A549 (cell line): ENCODE measurements at regions not wholly inside any gene's neighbourhood (a gene's known extent, or its start where the extent isn't known, plus 50 kb on each side); places are given as distances from the start of the nearest gene placed in this dataset.

Experiments used
- CHD4 ChIP-seq: fragments of 200-600 bp; sonication (generic); IDR thresholded peaks from 2 replicates; pipeline ENCODE4 v1.6.1; 2016; ENCODE audit warnings: antibody characterized with exemption, mild to moderate bottlenecking, borderline replicate concordance
- HDAC2 ChIP-seq: fragments of 200-600 bp; sonication (generic); IDR thresholded peaks from 2 replicates; pipeline ENCODE4 v1.6.1; 2016
- SMC3 ChIP-seq: fragments of >200 bp; sonication (Bioruptor Twin); formaldehyde crosslinking; IDR thresholded peaks from 3 replicates; pipeline ENCODE4 v1.6.1; 2018; ENCODE audit warnings: inconsistent platforms
- TF ChIP-seq, protein P1 (sequence below): fragments of >200 bp; sonication (Bioruptor Twin); formaldehyde crosslinking; IDR thresholded peaks from 3 replicates; pipeline ENCODE4 v1.5.1; 2016

DNA sequence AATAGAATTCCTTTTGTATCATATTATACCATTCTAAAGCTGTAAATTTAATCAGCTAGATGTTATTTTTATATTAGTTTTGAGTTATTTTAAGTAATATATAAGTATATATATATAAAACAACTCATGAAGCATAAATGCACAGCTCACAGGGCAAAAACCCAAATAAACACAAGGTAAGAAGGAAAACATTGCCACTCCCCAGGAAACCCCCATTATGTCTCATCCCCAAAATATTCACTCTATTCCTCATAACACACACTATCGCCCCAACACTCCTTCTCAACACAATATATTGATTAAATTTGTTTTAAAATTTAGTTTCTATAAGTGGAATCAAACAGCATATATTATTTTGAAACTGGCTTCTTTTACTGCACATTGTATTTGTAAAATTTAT lies 98.6 kb upstream of the FAM83B start:
- TF ChIP-seq, protein P1, sequence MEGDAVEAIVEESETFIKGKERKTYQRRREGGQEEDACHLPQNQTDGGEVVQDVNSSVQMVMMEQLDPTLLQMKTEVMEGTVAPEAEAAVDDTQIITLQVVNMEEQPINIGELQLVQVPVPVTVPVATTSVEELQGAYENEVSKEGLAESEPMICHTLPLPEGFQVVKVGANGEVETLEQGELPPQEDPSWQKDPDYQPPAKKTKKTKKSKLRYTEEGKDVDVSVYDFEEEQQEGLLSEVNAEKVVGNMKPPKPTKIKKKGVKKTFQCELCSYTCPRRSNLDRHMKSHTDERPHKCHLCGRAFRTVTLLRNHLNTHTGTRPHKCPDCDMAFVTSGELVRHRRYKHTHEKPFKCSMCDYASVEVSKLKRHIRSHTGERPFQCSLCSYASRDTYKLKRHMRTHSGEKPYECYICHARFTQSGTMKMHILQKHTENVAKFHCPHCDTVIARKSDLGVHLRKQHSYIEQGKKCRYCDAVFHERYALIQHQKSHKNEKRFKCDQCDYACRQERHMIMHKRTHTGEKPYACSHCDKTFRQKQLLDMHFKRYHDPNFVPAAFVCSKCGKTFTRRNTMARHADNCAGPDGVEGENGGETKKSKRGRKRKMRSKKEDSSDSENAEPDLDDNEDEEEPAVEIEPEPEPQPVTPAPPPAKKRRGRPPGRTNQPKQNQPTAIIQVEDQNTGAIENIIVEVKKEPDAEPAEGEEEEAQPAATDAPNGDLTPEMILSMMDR, result no peak
- no peak for TF ChIP-seq SMC3
- TF ChIP-seq HDAC2, result no peak
- TF ChIP-seq CHD4, result no peak
